Mucosa of rectum (tissue), 2 donors: ENCODE measurements at regions not wholly inside any gene's neighbourhood (a gene's known extent, or its start where the extent isn't known, plus 50 kb on each side); places are given as distances from the start of the nearest gene placed in this dataset.

ENCODE experiments used
- H3K27ac ChIP-seq, 2 donors: one replicate each; pipeline ENCODE4 v1.7.0; 2013; ENCODE audit warnings: inconsistent platforms in 2 of 2, low read depth in 2 of 2, low read length in 2 of 2
- H3K27me3 ChIP-seq, 2 donors: one replicate each; pipeline ENCODE4 v1.7.0; 2013; ENCODE audit warnings: low read length in 2 of 2; ENCODE audit not compliant: control insufficient read depth in 2 of 2, insufficient read depth in 2 of 2
- H3K36me3 ChIP-seq, 2 donors: one replicate each; pipeline ENCODE4 v1.7.0; 2013; ENCODE audit warnings: low read length in 2 of 2; ENCODE audit not compliant: control insufficient read depth in 2 of 2, insufficient read depth in 2 of 2
- H3K4me1 ChIP-seq, 2 donors: one replicate each; pipeline ENCODE4 v1.7.0; 2013; ENCODE audit warnings: low read length in 2 of 2, mild to moderate bottlenecking in 1 of 2; ENCODE audit not compliant: control insufficient read depth in 2 of 2, insufficient read depth in 2 of 2
- H3K4me3 ChIP-seq, 2 donors: one replicate each; pipeline ENCODE4 v1.7.0; 2013; ENCODE audit warnings: low read length in 2 of 2
- H3K9ac ChIP-seq, 2 donors: one replicate each; pipeline ENCODE4 v1.7.0; 2013; ENCODE audit warnings: low read length in 2 of 2, low read depth in 1 of 2, mild to moderate bottlenecking in 1 of 2
- H3K9me3 ChIP-seq, 2 donors: one replicate each; pipeline ENCODE4 v1.7.0; 2013; ENCODE audit warnings: low read length in 2 of 2; ENCODE audit not compliant: control insufficient read depth in 2 of 2
- donor health status: healthy.
- donor health status: Normal muscosa, but diverticular disease.

DNA sequence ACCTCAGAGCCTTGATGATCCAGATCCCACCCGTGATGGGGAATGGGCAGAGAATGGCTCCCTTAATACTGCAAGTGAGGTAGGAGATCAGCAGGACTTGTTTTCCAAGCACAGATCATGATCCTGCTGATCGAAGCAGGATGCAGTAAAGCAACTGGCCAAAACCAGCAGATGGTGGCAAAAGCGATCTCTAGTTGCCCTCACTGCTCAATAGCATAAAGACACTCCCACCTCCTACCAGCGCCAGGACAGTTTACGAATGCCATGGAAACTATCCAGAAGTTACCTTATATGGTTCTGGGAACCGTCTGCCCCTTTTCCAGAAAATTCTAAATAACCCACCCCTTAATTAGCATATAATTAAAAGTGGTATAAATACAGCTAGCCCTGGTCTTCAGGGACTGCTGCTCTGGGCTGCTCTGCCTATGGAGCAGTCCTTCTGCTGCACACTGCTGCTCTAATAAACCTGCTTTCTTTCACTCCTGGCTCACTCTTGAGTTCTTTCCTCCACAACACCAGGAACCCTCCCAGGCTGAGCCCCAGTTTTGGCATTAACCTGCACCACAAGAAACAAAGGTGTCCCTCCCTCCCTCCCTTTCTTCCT lies 415.8 kb downstream of the PREX1 start:
- H3K27ac ChIP-seq = no peak overlapping the region

GRCh38 chr20:48411245-48411644 lies 416.6 kb downstream of the PREX1 start:
- no peaks in the 10 kb centered on the region for H3K36me3 ChIP-seq
- no peak overlapping the region for H3K27ac ChIP-seq
- H3K4me1 ChIP-seq = no peaks in the 10 kb centered on the region
- no peak overlapping the region for H3K9ac ChIP-seq
- H3K27me3 ChIP-seq = no peaks in the 10 kb centered on the region
- H3K9me3 ChIP-seq = no peaks in the 10 kb centered on the region
- H3K4me3 ChIP-seq = no peak overlapping the region

More for the DNA sequence above, 415.8 kb downstream of the PREX1 start:
- H3K36me3 ChIP-seq = no peaks in the 10 kb centered on the region
- H3K4me1 ChIP-seq = no peaks in the 10 kb centered on the region
- H3K4me3 ChIP-seq = no peak overlapping the region
- H3K9ac ChIP-seq = no peak overlapping the region
- no peaks in the 10 kb centered on the region for H3K9me3 ChIP-seq
- H3K27me3 ChIP-seq = no peaks in the 10 kb centered on the region

DNA sequence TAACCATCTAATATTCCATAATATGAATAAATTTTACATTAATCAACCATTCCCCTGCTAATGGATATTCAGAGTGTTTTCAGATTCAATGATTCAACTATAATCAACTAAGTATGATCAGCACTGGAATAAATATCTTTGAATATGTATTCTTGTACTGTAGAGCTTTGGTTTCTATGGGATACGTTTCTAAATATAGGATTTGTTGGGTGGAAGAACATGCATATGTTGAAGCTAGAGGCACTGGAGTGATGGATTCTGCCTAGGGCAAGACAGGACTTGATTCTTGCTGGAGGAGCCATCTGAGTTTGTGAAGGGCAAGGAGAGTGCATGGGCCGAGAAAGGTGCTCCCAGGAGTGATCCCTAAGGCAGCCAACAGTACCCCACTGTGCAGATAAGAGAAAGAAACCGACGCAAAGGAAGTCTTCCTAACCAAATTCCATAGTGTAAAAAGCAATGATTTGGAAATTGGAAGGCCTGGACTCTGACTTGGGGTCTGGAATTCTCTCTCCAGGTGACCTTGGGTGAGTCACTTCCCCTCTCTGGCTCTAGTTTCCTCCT lies 418.7 kb downstream of the PREX1 start:
- H3K36me3 ChIP-seq = no peaks in the 10 kb centered on the region
- no peak overlapping the region for H3K9ac ChIP-seq
- H3K4me1 ChIP-seq = no peaks in the 10 kb centered on the region
- H3K4me3 ChIP-seq = no peak overlapping the region
- peaks cover 0 to 2% of the 10 kb centered on the region in 2 donors for H3K27me3 ChIP-seq
- no peaks in the 10 kb centered on the region for H3K9me3 ChIP-seq
- no peak overlapping the region for H3K27ac ChIP-seq

DNA sequence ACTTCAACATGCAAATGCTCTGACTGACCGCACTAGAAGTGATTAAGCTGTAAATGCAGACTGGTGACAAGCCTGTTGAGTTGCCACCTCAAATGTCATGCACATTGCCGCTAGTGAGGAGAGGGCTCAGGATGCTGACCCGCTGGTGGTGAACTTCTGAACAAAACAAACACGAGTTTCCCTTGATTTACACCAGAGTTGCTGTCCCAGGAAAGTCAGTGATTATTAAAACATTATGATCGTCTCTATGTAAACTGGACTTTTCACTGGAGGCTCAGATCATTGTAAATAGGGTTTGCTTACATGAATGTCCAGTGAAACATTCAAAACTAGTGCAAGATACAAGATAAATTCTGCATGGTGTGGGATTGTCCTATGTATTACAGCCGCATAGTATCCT lies 420.1 kb downstream of the PREX1 start:
- Histone ChIP-seq H3K4me3 (no peak overlapping the region), H3K27me3 (peaks cover 0 to 2% of the 10 kb centered on the region in 2 donors), H3K9me3 (no peaks in the 10 kb centered on the region), H3K36me3 (no peaks in the 10 kb centered on the region), H3K4me1 (no peaks in the 10 kb centered on the region), H3K9ac (no peak overlapping the region), H3K27ac (no peak overlapping the region)

GRCh38 chr20:48406912-48407340 lies 420.9 kb downstream of the PREX1 start:
- no peak overlapping the region for H3K27ac ChIP-seq
- no peaks in the 10 kb centered on the region for H3K9me3 ChIP-seq
- H3K4me1 ChIP-seq = no peaks in the 10 kb centered on the region
- H3K4me3 ChIP-seq = no peak overlapping the region
- H3K36me3 ChIP-seq = no peaks in the 10 kb centered on the region
- peaks cover 0 to 2% of the 10 kb centered on the region in 2 donors for H3K27me3 ChIP-seq
- no peak overlapping the region for H3K9ac ChIP-seq

- H3K9me3 ChIP-seq = no peaks in the 10 kb centered on the region
- H3K4me1 ChIP-seq = no peaks in the 10 kb centered on the region
- H3K9ac ChIP-seq = no peak overlapping the region
- peaks cover 0 to 2% of the 10 kb centered on the region in 2 donors for H3K27me3 ChIP-seq
- H3K36me3 ChIP-seq = no peaks in the 10 kb centered on the region
- H3K27ac ChIP-seq = no peak overlapping the region
- H3K4me3 ChIP-seq = no peak overlapping the region
Observed at GRCh38 chr20:48406498-48406897, 421.3 kb downstream of the PREX1 start.

DNA sequence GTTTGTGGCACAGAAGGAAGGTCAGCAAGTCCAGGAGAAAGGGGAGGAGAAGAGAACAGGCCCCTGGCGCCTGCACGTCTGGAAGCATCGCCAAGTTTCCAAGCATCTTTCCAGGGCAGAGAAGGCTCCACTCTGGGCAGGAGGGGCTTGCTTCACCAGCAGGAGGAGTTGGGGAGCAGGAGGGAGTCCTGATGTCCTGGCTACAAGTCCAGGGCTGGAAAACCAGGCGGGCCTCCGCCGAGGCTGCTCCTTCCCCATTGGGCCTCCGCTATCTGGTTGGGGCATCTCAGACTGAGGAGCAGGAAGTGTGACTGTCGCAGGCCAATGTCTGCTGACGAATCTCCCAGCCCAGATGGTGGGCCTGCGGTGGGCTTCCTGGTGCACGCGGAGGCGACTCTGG lies 421.9 kb downstream of the PREX1 start:
- Histone ChIP-seq H3K4me1 (no peaks in the 10 kb centered on the region), H3K27me3 (peaks cover 0 to 2% of the 10 kb centered on the region in 2 donors)

GRCh38 chr20:48404598-48404997 lies 423.2 kb downstream of the PREX1 start:
- H3K27ac ChIP-seq = no peak overlapping the region

More for the DNA sequence above, 421.9 kb downstream of the PREX1 start:
- Histone ChIP-seq H3K36me3 (no peaks in the 10 kb centered on the region), H3K9ac (no peak overlapping the region), H3K9me3 (no peaks in the 10 kb centered on the region), H3K4me3 (no peak overlapping the region), H3K27ac (no peak overlapping the region)

GRCh38 chr20:48403167-48403761 lies 424.5 kb downstream of the PREX1 start:
- H3K27me3 ChIP-seq = peaks cover 0 to 2% of the 10 kb centered on the region in 2 donors

More at GRCh38 chr20:48404598-48404997, 423.2 kb downstream of the PREX1 start:
- H3K4me1 ChIP-seq = no peaks in the 10 kb centered on the region
- no peaks in the 10 kb centered on the region for H3K9me3 ChIP-seq
- H3K27me3 ChIP-seq = peaks cover 0 to 2% of the 10 kb centered on the region in 2 donors
- H3K36me3 ChIP-seq = no peaks in the 10 kb centered on the region
- H3K9ac ChIP-seq = no peak overlapping the region
- no peak overlapping the region for H3K4me3 ChIP-seq

GRCh38 chr20:48401359-48401758 lies 426.4 kb downstream of the PREX1 start:
- no peak overlapping the region for H3K4me3 ChIP-seq
- no peak overlapping the region for H3K27ac ChIP-seq
- peaks cover 0 to 2% of the 10 kb centered on the region in 2 donors for H3K27me3 ChIP-seq
- H3K9ac ChIP-seq = no peak overlapping the region
- no peaks in the 10 kb centered on the region for H3K4me1 ChIP-seq
- no peaks in the 10 kb centered on the region for H3K36me3 ChIP-seq
- no peaks in the 10 kb centered on the region for H3K9me3 ChIP-seq

More at GRCh38 chr20:48403167-48403761, 424.5 kb downstream of the PREX1 start:
- no peak overlapping the region for H3K27ac ChIP-seq
- no peaks in the 10 kb centered on the region for H3K36me3 ChIP-seq
- H3K9me3 ChIP-seq = no peaks in the 10 kb centered on the region
- no peak overlapping the region for H3K4me3 ChIP-seq
- H3K9ac ChIP-seq = no peak overlapping the region
- H3K4me1 ChIP-seq = no peaks in the 10 kb centered on the region
